Cardiac fibroblast (primary cell): ENCODE measurements at regions not wholly inside any gene's neighbourhood (a gene's known extent, or its start where the extent isn't known, plus 50 kb on each side); places are given as distances from the start of the nearest gene placed in this dataset.

ENCODE experiments used
- DNase-seq, 2 donors: peaks; one replicate each; pipeline versions ENCODE4 v3.0.0 to v3.0.0-alpha.2; 2010; ENCODE audit warnings: low read depth in 2 of 2
- H3K4me3 ChIP-seq, 2 donors: replicated peaks in 1 of 2; 1 replicate in 1 of 2; 2 replicates in 1 of 2; pipeline ENCODE4 v1.5.1; 2011; ENCODE audit warnings: low read depth in 2 of 2, low read length in 2 of 2, mild to moderate bottlenecking in 2 of 2, moderate library complexity in 1 of 2
- TF ChIP-seq, protein P1 (sequence below): IDR thresholded peaks from one replicate; pipeline ENCODE4 v1.5.1; 2011; ENCODE audit warnings: low read depth, mild to moderate bottlenecking, low read length, inconsistent platforms

- no peak overlapping the region for H3K4me3 ChIP-seq
- DNase-seq, result no peak
- TF ChIP-seq, protein P1, sequence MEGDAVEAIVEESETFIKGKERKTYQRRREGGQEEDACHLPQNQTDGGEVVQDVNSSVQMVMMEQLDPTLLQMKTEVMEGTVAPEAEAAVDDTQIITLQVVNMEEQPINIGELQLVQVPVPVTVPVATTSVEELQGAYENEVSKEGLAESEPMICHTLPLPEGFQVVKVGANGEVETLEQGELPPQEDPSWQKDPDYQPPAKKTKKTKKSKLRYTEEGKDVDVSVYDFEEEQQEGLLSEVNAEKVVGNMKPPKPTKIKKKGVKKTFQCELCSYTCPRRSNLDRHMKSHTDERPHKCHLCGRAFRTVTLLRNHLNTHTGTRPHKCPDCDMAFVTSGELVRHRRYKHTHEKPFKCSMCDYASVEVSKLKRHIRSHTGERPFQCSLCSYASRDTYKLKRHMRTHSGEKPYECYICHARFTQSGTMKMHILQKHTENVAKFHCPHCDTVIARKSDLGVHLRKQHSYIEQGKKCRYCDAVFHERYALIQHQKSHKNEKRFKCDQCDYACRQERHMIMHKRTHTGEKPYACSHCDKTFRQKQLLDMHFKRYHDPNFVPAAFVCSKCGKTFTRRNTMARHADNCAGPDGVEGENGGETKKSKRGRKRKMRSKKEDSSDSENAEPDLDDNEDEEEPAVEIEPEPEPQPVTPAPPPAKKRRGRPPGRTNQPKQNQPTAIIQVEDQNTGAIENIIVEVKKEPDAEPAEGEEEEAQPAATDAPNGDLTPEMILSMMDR, result no peak
Measured at GRCh38 chr4:22052076-22052475, 103.5 kb upstream of the KCNIP4 start.

DNA sequence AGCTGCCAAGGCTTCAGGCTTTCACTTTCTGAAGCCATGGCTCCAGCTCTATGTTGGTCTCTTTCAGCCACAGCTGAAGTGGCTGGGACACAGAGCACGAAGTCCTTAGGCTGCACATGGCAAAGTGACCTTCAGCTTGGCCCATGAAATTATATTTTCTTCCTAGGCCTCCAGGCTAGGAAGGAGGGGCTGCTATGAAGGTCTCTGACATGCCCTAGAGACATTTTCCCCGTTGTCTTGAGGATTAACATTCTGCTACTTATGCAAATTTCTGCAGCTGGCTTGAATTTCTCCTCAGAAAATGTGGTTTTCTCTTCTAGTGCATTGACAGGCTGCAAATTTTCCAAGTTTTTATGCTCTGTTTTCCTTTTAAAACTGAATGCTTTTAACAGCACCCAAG, 99.8 kb upstream of the KCNIP4 start:
- no peak for DNase-seq
- TF ChIP-seq, protein P1, result no peak
- H3K4me3 ChIP-seq, result no peak overlapping the region

- no peak for DNase-seq
- H3K4me3 ChIP-seq, result no peak overlapping the region
- TF ChIP-seq, protein P1, result no peak
Measured at GRCh38 chr4:22047793-22048192, 99.2 kb upstream of the KCNIP4 start.

DNA sequence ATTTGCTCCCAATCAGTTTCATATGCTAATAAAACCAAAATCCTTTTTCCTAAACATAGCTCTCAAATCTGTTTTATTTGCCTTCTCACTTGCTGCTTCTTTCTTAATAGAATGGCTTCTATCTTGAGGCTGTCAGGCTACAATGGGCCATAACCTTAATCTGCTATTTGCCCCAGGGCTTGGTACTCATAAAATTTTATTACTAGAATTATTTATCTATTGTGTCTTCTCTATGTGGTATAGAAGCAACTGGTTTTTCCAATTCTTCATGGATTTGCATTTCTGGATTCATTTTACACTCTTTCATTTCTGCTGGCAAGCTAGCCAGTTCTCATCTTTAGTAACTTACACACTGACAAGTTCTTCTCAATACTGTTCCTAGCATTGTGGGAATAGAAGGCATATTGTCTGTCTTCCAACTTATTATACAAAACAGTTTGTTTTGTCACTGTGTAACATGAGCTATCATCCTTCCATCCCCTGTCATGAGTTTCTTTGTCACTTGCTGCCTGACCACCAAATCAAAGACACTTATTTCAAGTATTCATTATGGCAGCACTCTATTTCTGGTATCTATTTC, 96.6 kb upstream of the KCNIP4 start:
- TF ChIP-seq, protein P1, result no peak
- H3K4me3 ChIP-seq, result no peak overlapping the region
- DNase-seq, result no peak

- H3K4me3 ChIP-seq, result no peak overlapping the region
- TF ChIP-seq, protein P1, result no peak
- DNase-seq, result no peak
Measured at GRCh38 chr4:22031423-22031822, 82.9 kb upstream of the KCNIP4 start.

DNA sequence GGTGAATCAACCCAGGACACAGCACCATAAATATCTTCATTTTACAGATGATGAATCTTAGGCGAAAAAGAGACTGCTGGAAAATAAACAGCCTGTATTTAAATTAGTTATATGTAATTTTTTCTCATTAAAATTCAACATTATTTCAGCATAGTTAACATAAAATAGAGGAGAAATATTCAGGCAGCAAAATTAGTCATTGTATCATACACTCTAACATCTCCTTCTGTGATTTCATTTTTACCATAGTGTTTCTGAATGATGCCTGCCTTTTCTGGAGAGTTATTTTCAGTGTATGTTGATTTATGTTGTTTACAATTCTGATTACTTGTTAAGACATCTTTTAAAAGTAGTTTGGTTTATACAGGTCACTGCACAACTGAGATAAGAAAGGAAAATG, 82.3 kb upstream of the KCNIP4 start:
- TF ChIP-seq, protein P1, result no peak
- H3K4me3 ChIP-seq, result no peak overlapping the region
- no peak for DNase-seq

- DNase-seq, result no peak
- H3K4me3 ChIP-seq, result no peak overlapping the region
- TF ChIP-seq, protein P1, result no peak
Measured at GRCh38 chr4:22030307-22030706, 81.7 kb upstream of the KCNIP4 start.
